NCI-H146 treated with DMSO at 0.1 percent for 48 hours (cell line): ENCODE measurements at regions not wholly inside any gene's neighbourhood (a gene's known extent, or its start where the extent isn't known, plus 50 kb on each side); places are given as distances from the start of the nearest gene placed in this dataset.
"Not testable (repeated sequence)": the region's sequence is repeated elsewhere in the genome, so short reads cannot be mapped to it uniquely, and the experiment has no call there.

ENCODE experiments used
- DNase-seq: peaks from one replicate; lab custom pipeline; 2025; ENCODE audit not compliant: unreplicated experiment; lab: John Stamatoyannopoulos, UW

GRCh38 chr15:24301999-24302398 is 373.6 kb upstream of the NPAP1 start:
- DNase-seq = not testable (repeated sequence)

- not testable (repeated sequence) for DNase-seq
Observed at GRCh38 chr15:24304747-24305146, 370.8 kb upstream of the NPAP1 start.

- not testable (repeated sequence) for DNase-seq
Observed at GRCh38 chr15:24305643-24306042, 369.9 kb upstream of the NPAP1 start.

GRCh38 chr15:24309700-24310099 is 365.9 kb upstream of the NPAP1 start:
- not testable (repeated sequence) for DNase-seq

GRCh38 chr15:24311692-24312091 is 363.9 kb upstream of the NPAP1 start:
- not testable (repeated sequence) for DNase-seq

GRCh38 chr15:24316326-24316725 is 359.2 kb upstream of the NPAP1 start:
- DNase-seq = not testable (repeated sequence)

GRCh38 chr15:24318981-24319380 is 356.6 kb upstream of the NPAP1 start:
- DNase-seq = no peak

GRCh38 chr15:24324096-24324495 is 351.5 kb upstream of the NPAP1 start:
- DNase-seq = not testable (repeated sequence)

GRCh38 chr15:24326513-24326912 is 349.1 kb upstream of the NPAP1 start:
- not testable (repeated sequence) for DNase-seq

GRCh38 chr15:24331964-24332363 is 343.6 kb upstream of the NPAP1 start:
- DNase-seq = not testable (repeated sequence)

GRCh38 chr15:24341876-24342275 is 333.7 kb upstream of the NPAP1 start:
- DNase-seq = not testable (repeated sequence)

- not testable (repeated sequence) for DNase-seq
Observed at GRCh38 chr15:24352777-24353176, 322.8 kb upstream of the NPAP1 start.

GRCh38 chr15:24381103-24381502 is 294.5 kb upstream of the NPAP1 start:
- DNase-seq = not testable (repeated sequence)

- not testable (repeated sequence) for DNase-seq
Observed at GRCh38 chr15:24385258-24385657, 290.3 kb upstream of the NPAP1 start.

GRCh38 chr15:24394303-24394702 is 281.3 kb upstream of the NPAP1 start:
- no peak for DNase-seq

- not testable (repeated sequence) for DNase-seq
Observed at GRCh38 chr15:24412649-24413048, 262.9 kb upstream of the NPAP1 start.

- DNase-seq = not testable (repeated sequence)
Observed at GRCh38 chr15:24426286-24427054, 249.1 kb upstream of the NPAP1 start.

- not testable (repeated sequence) for DNase-seq
Observed at GRCh38 chr15:24427055-24427400, 248.5 kb upstream of the NPAP1 start.

- DNase-seq = not testable (repeated sequence)
Observed at GRCh38 chr15:24435075-24435820, 240.3 kb upstream of the NPAP1 start.

GRCh38 chr15:24437270-24437669 is 238.3 kb upstream of the NPAP1 start:
- DNase-seq = not testable (repeated sequence)

- not testable (repeated sequence) for DNase-seq
Observed at GRCh38 chr15:24437735-24438134, 237.8 kb upstream of the NPAP1 start.
